ENCODE measurements at regions not wholly inside any gene's neighbourhood (a gene's known extent, or its start where the extent isn't known, plus 50 kb on each side); places are given as distances from the start of the nearest gene placed in this dataset.
"Not testable (repeated sequence)": the region's sequence is repeated elsewhere in the genome, so short reads cannot be mapped to it uniquely, and the experiment has no call there.

GRCh38 chr20:58032599-58032998 is 195.9 kb downstream of the ANKRD60 start:
- Histone ChIP-seq H3K27ac (ENCODE audit: low read length) (no peak overlapping the region), H2AFZ (ENCODE audit: low read depth, low read length) (no peak overlapping the region), H3K4me3 (ENCODE audit: low read length) (no peak overlapping the region), H3K9ac (ENCODE audit: low read length) (no peak overlapping the region), H3K36me3 (replicated peaks; ENCODE audit: low read depth, low read length) (no peaks in the 10 kb centered on the region), H3K4me1 (ENCODE audit: low read length) (no peaks in the 10 kb centered on the region), H4K20me1 (ENCODE audit: insufficient read depth, low read length) (0 out of 2 replicates have a peak, but pooled peaks cover 3% of the 10 kb centered on the region), H3K79me2 (ENCODE audit: low read length) (no peaks in the 10 kb centered on the region), H3K9me3 (ENCODE audit: insufficient read depth, low read length) (no peaks in the 10 kb centered on the region), H3K4me2 (ENCODE audit: low read length) (no peak overlapping the region), H3K27me3 (ENCODE audit: low read depth, low read length) (peaks cover 53% of the 10 kb centered on the region)
- no peak for TF ChIP-seq EZH2phosphoT487 (IDR thresholded peaks at IDR 0.05; ENCODE audit: low read depth)
- TF ChIP-seq CTCF (IDR thresholded peaks at IDR 0.05; ENCODE audit: low read depth, low read length), result no peak

- H3K4me2 ChIP-seq (ENCODE audit: low read length), result not testable (repeated sequence)
Measured at GRCh38 chr20:58031350-58031749, 197.1 kb downstream of the ANKRD60 start.

GRCh38 chr20:58028123-58028522 is 200.3 kb downstream of the ANKRD60 start:
- H3K9me3 ChIP-seq (ENCODE audit: insufficient read depth, low read length), result no peaks in the 10 kb centered on the region
- 0 out of 2 replicates have a peak, but pooled peaks cover 3% of the 10 kb centered on the region for H4K20me1 ChIP-seq (ENCODE audit: insufficient read depth, low read length)
- H3K36me3 ChIP-seq (replicated peaks; ENCODE audit: low read depth, low read length), result no peaks in the 10 kb centered on the region
- H3K9ac ChIP-seq (ENCODE audit: low read length), result no peak overlapping the region
- H3K27me3 ChIP-seq (ENCODE audit: low read depth, low read length), result peaks cover 60% of the 10 kb centered on the region
- no peak overlapping the region for H3K27ac ChIP-seq (ENCODE audit: low read length)
- H3K79me2 ChIP-seq (ENCODE audit: low read length), result no peaks in the 10 kb centered on the region
- no peaks in the 10 kb centered on the region for H3K4me1 ChIP-seq (ENCODE audit: low read length)
- TF ChIP-seq EZH2phosphoT487 (IDR thresholded peaks at IDR 0.05; ENCODE audit: low read depth) (no peak), CTCF (IDR thresholded peaks at IDR 0.05; ENCODE audit: low read depth, low read length) (peak; percentile 29)
- H3K4me3 ChIP-seq (ENCODE audit: low read length), result no peak overlapping the region
- H2AFZ ChIP-seq (ENCODE audit: low read depth, low read length), result no peak overlapping the region
- no peak overlapping the region for H3K4me2 ChIP-seq (ENCODE audit: low read length)

More at GRCh38 chr20:58031350-58031749, 197.1 kb downstream of the ANKRD60 start:
- not testable (repeated sequence) for H2AFZ ChIP-seq (ENCODE audit: low read depth, low read length); H3K4me1 ChIP-seq (ENCODE audit: low read length); H3K4me3 ChIP-seq (ENCODE audit: low read length); H3K27ac ChIP-seq (ENCODE audit: low read length); H4K20me1 ChIP-seq (ENCODE audit: insufficient read depth, low read length); H3K9ac ChIP-seq (ENCODE audit: low read length); H3K9me3 ChIP-seq (ENCODE audit: insufficient read depth, low read length); H3K36me3 ChIP-seq (replicated peaks; ENCODE audit: low read depth, low read length); H3K79me2 ChIP-seq (ENCODE audit: low read length)
- peaks cover 55% of the 10 kb centered on the region for H3K27me3 ChIP-seq (ENCODE audit: low read depth, low read length)

- Histone ChIP-seq H3K4me3 (ENCODE audit: low read length) (no peak overlapping the region), H4K20me1 (ENCODE audit: insufficient read depth, low read length) (peaks cover 3% of the 10 kb centered on the region; the same call in 1 of the 2 replicates)
Measured at GRCh38 chr20:58026361-58026760, 202.1 kb downstream of the ANKRD60 start.

More at GRCh38 chr20:58026361-58026760, 202.1 kb downstream of the ANKRD60 start:
- H3K4me1 ChIP-seq (ENCODE audit: low read length), result no peaks in the 10 kb centered on the region
- peaks cover 67% of the 10 kb centered on the region for H3K27me3 ChIP-seq (ENCODE audit: low read depth, low read length)
- H3K27ac ChIP-seq (ENCODE audit: low read length), result no peak overlapping the region
- no peaks in the 10 kb centered on the region for H3K9me3 ChIP-seq (ENCODE audit: insufficient read depth, low read length)
- H3K36me3 ChIP-seq (replicated peaks; ENCODE audit: low read depth, low read length), result no peaks in the 10 kb centered on the region
- no peak overlapping the region for H3K9ac ChIP-seq (ENCODE audit: low read length)
- H2AFZ ChIP-seq (ENCODE audit: low read depth, low read length), result no peak overlapping the region
- no peak overlapping the region for H3K4me2 ChIP-seq (ENCODE audit: low read length)
- no peak for TF ChIP-seq CTCF (IDR thresholded peaks at IDR 0.05; ENCODE audit: low read depth, low read length)
- no peak for TF ChIP-seq EZH2phosphoT487 (IDR thresholded peaks at IDR 0.05; ENCODE audit: low read depth)
- H3K79me2 ChIP-seq (ENCODE audit: low read length), result no peaks in the 10 kb centered on the region
